OCI-M2 (cell line): ENCODE measurements at regions not wholly inside any gene's neighbourhood (a gene's known extent, or its start where the extent isn't known, plus 50 kb on each side); places are given as distances from the start of the nearest gene placed in this dataset.

Experiments
- DNase-seq: peaks from one replicate; lab custom pipeline; 2025; ENCODE audit not compliant: unreplicated experiment; lab: John Stamatoyannopoulos, UW

GRCh38 chr4:188804861-188805260 is 665.6 kb downstream of the TRIML1 start:
- no peak for DNase-seq

- DNase-seq: no peak
Observed at GRCh38 chr4:188811121-188811520, 671.9 kb downstream of the TRIML1 start.

- no peak for DNase-seq
Observed at GRCh38 chr4:188812644-188813043, 673.4 kb downstream of the TRIML1 start.

GRCh38 chr4:188818300-188818699 is 679.1 kb downstream of the TRIML1 start:
- DNase-seq: no peak

GRCh38 chr4:188819233-188819632 is 680.0 kb downstream of the TRIML1 start:
- DNase-seq: no peak

GRCh38 chr4:188821500-188821899 is 682.3 kb downstream of the TRIML1 start:
- DNase-seq: no peak

- no peak for DNase-seq
Observed at GRCh38 chr4:188822698-188823097, 683.5 kb downstream of the TRIML1 start.

- DNase-seq: no peak
Observed at GRCh38 chr4:188824553-188824952, 685.3 kb downstream of the TRIML1 start.

- DNase-seq: no peak
Observed at GRCh38 chr4:188826393-188826792, 687.2 kb downstream of the TRIML1 start.

GRCh38 chr4:188839704-188840103 is 700.5 kb downstream of the TRIML1 start:
- DNase-seq: no peak

- DNase-seq: no peak
Observed at GRCh38 chr4:188841523-188841922, 702.3 kb downstream of the TRIML1 start.

GRCh38 chr4:188854436-188854835 is 715.2 kb downstream of the TRIML1 start:
- no peak for DNase-seq

GRCh38 chr4:188858696-188859095 is 719.5 kb downstream of the TRIML1 start:
- DNase-seq: no peak

- DNase-seq: no peak
Observed at GRCh38 chr4:188864741-188865140, 725.5 kb downstream of the TRIML1 start.

GRCh38 chr4:188867796-188868195 is 728.6 kb downstream of the TRIML1 start:
- DNase-seq: no peak

GRCh38 chr4:188869581-188869980 is 730.3 kb downstream of the TRIML1 start:
- DNase-seq: no peak

GRCh38 chr4:188872809-188873208 is 733.6 kb downstream of the TRIML1 start:
- no peak for DNase-seq

GRCh38 chr4:188876881-188877280 is 737.6 kb downstream of the TRIML1 start:
- DNase-seq: no peak

- no peak for DNase-seq
Observed at GRCh38 chr4:188879598-188879997, 740.4 kb downstream of the TRIML1 start.

GRCh38 chr4:188887905-188888304 is 748.7 kb downstream of the TRIML1 start:
- DNase-seq: no peak

- DNase-seq: no peak
Observed at GRCh38 chr4:188892837-188893236, 753.6 kb downstream of the TRIML1 start.

- DNase-seq: no peak
Observed at GRCh38 chr4:188903986-188904385, 764.7 kb downstream of the TRIML1 start.

- DNase-seq: no peak
Observed at GRCh38 chr4:188904617-188905016, 765.4 kb downstream of the TRIML1 start.

GRCh38 chr4:188905248-188905647 is 766.0 kb downstream of the TRIML1 start:
- no peak for DNase-seq
